HG02970 (cell line): ENCODE measurements at regions not wholly inside any gene's neighbourhood (a gene's known extent, or its start where the extent isn't known, plus 50 kb on each side); places are given as distances from the start of the nearest gene placed in this dataset.
"Not testable (repeated sequence)": the region's sequence is repeated elsewhere in the genome, so short reads cannot be mapped to it uniquely, and the experiment has no call there.

Experiments used
- ATAC-seq: cut with Tn5 transposase; IDR thresholded peaks from one replicate; pipeline ENCODE4 v1.9.1; 2021; ENCODE audit warnings: mild to moderate bottlenecking, moderate library complexity, moderate number of reproducible peaks; ENCODE audit not compliant: unreplicated experiment, low FRiP score

DNA sequence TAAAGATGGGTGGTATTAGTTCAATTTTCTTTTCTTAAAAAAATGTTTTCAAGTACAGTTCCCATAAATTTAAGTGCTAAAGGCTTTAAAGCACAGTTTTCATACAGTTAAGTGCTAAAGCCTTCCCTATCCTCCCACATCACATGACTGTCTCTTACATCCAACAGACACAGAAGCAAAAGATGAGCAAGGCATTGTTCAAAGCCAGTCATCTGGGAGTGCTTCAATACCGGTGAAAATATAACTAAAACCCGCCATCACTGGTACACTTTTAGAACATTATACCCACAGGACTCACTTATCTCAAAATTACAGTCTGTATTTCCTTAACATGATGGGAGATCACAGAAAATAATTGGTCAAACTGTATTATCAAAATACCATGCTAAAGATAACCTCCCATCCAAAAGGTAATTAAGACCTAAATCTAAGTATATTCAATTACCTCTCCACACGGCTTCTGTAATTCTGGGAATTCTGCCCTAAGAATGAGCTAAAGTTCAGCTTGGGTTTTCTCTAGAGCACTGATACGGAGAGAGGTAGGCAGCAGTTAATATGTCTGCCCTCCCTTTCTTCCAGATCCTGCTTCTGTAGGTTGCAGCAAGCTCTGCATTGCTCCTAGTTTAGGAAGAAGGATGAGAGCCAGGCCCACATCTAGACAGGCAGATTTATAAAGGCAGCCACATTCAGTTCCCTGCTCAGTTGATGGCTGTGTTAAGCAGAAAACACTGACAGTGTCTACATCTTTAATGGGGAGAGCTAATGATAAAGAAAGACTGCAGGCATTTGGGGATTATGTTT lies 474.8 kb upstream of the PFKP start:
- ATAC-seq, result no peak

DNA sequence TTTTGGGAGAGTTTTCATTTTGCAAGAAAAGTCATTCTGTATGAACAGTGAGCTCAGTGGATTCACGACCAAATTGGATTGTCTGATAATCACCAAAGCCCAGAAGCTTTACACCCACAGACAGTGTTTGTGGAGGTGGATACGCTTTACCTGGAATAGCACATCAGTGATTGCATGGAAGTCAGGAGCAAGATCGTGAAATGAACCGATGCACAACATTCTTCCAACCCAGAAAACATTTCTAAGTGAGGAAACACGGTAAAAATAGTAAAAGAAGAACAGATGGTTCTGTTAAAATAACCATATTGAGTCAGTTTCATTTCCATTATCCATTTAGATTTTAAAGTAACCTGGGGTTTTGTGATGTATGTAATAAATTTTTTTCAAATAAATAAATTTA lies 478.2 kb upstream of the PFKP start:
- no peak for ATAC-seq

- no peak for ATAC-seq
Observed at GRCh38 chr10:2584385-2584784, 483.0 kb upstream of the PFKP start.

DNA sequence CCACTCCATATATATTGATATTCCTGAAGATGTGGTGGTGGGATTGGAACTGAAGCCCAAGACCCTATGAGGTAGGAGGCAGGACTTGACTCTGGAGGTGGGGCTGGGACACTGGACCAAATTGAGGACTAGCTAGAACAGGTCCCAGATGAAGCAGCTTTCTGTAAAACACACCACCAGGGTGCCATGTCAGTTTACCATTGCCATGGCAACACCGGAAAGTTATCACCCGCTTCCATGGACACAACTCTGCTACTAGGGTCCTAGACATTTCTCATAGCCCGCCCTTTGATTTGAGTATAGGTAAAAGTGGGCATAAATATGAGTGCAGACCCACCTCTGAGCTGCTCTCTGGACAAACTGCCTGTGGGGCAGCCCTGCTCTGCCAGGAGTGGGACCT lies 490.5 kb upstream of the PFKP start:
- ATAC-seq, result no peak

DNA sequence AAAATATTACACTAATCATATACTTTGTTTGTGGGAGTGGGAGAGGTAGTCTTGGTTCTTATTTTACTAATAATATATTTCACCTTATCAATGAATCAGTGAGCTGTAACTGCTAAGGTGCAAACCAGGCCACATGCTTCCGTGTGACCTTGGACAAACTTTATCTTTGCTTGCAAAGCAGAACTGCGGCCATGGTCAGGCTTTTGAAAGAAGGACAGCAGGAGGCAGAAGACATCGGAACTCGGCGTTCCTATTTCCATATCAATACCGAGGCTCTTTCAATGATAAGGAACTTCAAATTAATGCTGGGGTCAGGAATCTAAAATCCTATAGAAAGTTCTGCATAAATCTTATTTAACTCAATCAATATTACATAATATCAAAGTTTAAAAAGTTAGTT lies 491.9 kb upstream of the PFKP start:
- ATAC-seq, result no peak

GRCh38 chr10:2572611-2573010 lies 494.7 kb upstream of the PFKP start:
- ATAC-seq, result no peak

DNA sequence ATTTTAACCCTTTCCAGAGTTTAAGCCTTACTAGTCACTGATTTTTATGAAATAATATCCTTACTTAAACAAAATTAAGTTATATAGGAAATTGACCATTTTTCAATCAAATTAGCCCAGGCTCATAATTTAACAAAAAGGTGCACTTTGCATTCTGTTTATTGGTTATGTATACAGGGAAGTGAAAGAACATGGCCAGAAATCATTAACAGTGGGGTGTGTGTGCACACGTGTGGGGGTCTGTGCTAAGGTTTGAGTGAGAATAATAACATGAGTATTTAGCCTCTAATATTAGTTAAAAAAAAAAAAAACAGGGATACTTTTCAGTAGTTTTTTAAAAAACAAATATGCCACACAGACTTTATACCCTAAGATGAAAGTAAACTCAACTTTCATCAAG lies 510.5 kb upstream of the PFKP start:
- ATAC-seq, result peak; percentile 95

DNA sequence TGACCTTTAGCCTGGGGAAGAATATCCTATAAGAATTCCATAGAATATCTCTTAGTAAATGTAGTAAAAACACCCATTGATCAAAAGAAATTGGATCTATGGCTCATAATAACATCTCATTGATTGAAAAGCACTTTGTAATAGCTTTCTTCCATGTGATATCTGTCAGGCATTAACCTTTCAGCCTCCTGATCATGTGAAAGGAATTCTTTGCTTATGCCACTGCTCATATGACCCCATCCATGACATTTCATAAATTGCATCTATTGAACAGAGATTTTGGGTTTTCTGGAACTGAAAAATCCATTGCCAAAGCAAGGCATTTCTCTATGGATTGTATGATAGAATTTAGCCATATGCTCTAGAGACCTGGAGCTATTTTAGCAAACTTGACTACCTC lies 519.3 kb upstream of the PFKP start:
- ATAC-seq, result no peak

DNA sequence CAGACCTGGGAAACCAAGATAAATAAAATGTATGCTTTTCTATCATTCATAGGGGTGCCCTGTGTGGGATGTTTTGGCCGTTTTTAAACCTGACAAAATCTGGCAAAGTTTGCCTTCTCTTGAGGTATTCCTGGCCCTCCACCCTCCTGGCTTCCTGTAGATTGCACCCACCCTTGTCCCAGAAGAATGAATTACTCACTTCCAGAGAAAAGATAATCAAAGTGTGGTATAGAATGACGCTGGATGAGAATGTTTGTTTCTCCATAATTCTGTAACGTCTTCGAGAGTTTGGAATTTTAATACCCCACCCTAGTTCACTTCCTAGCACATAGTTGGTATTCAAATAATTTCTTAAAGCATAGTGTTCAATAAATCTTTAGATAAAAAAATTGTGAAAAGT lies 519.7 kb upstream of the PFKP start:
- no peak for ATAC-seq

DNA sequence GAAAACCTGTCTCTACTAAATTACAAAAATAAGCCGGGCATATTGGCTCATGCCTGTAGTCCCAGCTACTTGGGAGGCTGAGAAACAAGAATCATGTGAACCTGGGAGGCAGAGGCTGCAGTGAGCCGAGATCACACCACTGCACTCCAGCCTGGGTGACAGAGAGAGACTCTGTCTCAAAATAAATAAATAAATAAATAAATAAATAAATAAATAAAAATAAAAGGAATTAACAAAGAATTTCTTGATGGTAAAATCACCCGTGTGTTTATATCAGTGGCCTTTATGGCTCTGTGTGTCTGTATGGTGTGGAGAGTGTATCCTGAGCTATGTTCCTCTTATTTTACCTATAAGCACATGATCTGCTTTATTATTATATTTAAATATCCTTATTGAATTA lies 520.5 kb upstream of the PFKP start:
- not testable (repeated sequence) for ATAC-seq

DNA sequence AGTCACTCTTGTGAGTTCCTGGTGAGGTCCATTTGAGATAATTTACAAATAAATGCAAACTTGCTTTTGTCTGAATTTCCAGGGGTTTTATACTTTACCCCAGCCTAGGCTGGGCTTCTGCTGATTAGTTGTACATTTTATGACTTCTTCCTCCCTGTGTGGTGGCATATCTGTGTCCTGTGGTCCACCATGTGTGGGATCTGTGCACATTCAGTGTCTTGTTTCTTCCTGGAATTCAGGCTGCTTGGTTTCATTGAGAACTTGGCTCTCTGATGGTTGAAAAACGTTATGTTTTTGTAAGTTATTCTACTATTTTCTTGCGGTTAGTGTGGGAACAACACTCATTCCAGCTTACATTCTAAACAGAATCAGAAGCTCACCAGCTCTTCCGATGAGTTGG lies 523.4 kb upstream of the PFKP start:
- ATAC-seq, result no peak

GRCh38 chr10:2543142-2543886 lies 524.0 kb upstream of the PFKP start:
- ATAC-seq, result no peak

GRCh38 chr10:2541176-2541575 lies 526.2 kb upstream of the PFKP start:
- no peak for ATAC-seq

- no peak for ATAC-seq
Observed at GRCh38 chr10:2529945-2530344, 537.4 kb upstream of the PFKP start.

- no peak for ATAC-seq
Observed at GRCh38 chr10:2525781-2526180, 541.6 kb upstream of the PFKP start.

DNA sequence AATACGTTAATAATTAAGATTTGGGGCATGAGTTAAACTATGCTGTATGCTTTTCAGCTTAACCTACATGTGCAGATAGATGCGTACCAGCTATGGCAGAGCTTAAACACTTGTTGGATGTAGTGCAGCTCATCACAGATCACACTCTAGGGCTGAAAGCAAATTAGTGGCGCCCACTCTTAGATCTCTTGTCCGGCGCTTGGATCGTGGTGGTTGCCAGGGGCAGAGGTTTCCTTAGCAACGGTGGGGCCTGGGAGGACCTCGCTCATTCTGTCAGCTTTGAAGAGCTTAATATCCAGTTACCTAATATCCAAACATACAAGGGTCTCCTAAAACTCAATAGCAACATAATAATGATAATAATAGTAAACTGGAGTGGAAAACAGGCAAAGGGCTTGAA lies 548.2 kb upstream of the PFKP start:
- ATAC-seq, result no peak

GRCh38 chr10:2509081-2509531 lies 558.2 kb upstream of the PFKP start:
- no peak for ATAC-seq

GRCh38 chr10:2501366-2501940 lies 565.9 kb upstream of the PFKP start:
- ATAC-seq, result not testable (repeated sequence)

DNA sequence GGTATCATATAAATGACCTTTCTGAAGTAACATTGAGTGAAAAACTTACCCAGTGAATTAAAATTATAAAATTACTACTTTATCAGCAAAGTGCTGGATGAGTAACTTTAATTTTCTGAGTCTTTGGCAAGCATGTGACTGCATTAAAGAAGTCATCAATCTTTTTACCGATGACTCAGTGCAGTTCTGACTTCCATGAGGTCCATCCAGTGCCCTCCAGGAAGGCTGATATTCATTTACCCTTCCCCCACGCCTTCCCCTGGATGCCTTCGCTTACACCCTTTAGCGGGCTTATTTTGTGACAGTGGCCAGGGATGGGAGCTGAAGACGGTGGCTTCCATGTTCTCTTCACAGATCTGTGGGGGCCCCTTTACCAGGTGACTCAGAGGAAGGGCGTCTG lies 572.9 kb upstream of the PFKP start:
- ATAC-seq, result no peak

DNA sequence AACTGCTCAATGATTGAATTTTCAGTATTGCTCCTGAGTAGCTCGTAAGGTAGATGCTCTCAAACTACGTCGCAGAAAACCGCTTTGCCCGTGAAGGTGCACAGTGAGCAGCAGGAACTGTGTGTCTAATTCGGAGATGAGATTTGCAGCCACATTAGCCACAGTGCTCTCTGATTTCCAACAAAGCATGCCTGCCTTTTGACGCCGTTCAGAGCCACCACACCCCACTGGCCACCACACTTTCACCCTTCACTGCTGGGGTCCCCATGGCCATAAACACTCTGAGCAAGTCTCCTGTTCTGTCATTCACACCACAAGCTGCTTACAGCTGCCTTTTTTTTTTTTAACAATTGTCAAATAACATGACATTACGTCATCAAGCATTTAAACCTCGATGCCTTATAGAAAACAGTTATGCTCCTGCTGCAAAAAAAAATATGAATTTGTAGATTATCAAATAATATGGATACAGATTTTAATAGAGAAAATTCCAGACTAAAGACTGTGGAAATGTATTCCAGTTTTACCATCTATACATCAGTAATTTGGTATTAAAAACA lies 578.8 kb upstream of the PFKP start:
- ATAC-seq, result no peak

DNA sequence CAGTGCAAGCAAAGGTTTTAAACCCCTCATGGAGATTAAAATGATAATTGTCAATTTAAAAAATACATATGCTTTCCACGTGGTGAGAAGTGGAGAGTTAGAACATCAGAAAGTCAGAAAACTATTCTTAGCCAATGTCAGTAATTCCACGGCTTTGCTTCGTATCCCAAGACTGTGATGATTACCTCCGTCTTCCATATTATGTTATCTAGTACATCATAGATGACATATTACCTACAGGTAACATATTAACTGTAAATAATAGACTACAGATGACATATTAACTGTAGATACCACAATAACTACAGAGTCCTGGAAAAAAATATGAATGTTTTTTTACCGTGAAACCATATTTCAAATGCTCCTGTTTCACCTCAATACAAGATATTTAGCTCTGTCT lies 579.4 kb upstream of the PFKP start:
- ATAC-seq, result no peak
